HepG2 (cell line): ENCODE measurements at regions not wholly inside any gene's neighbourhood (a gene's known extent, or its start where the extent isn't known, plus 50 kb on each side); places are given as distances from the start of the nearest gene placed in this dataset.

ENCODE experiments used
- CBX5 ChIP-seq: sonication (generic); formaldehyde crosslinking; IDR thresholded peaks from 2 replicates; pipeline ENCODE4 v1.4.0; 2020; ENCODE audit warnings: missing genetic modification reagents, borderline replicate concordance
- GATA4 ChIP-seq: sonication (generic); IDR thresholded peaks from 2 replicates; pipeline ENCODE4 v1.6.1; 2016; ENCODE audit warnings: antibody characterized with exemption, low read depth, borderline replicate concordance
- HMGA1 ChIP-seq: sonication (generic); formaldehyde crosslinking; conservative IDR thresholded peaks from 2 replicates; pipeline ENCODE4 v1.4.0; 2020; ENCODE audit warnings: missing genetic modification reagents
- KLF11 ChIP-seq: IDR thresholded peaks from 2 replicates; pipeline ENCODE4 v1.6.1; 2016; ENCODE audit warnings: missing compliant biosample characterization
- RAD51 ChIP-seq: fragments of 450-650 bp; IDR thresholded peaks from 2 replicates; pipeline ENCODE4 v1.6.1; 2016; ENCODE audit warnings: borderline replicate concordance
- TBL1XR1 ChIP-seq: fragments of 150-350 bp; IDR thresholded peaks from 2 replicates; pipeline ENCODE4 v1.6.1; 2014; ENCODE audit warnings: borderline replicate concordance, low read length; ENCODE audit not compliant: partially characterized antibody
- TOPORS ChIP-seq: sonication (generic); formaldehyde crosslinking; IDR thresholded peaks from 2 replicates; pipeline ENCODE4 v1.8.0; 2023; ENCODE audit warnings: mild to moderate bottlenecking, missing genetic modification reagents
- ZC3H13 ChIP-seq: sonication (generic); formaldehyde crosslinking; IDR thresholded peaks from 2 replicates; pipeline ENCODE4 v1.8.1; 2023; ENCODE audit warnings: mild to moderate bottlenecking, missing genetic modification reagents, moderate library complexity
- ZFP37 ChIP-seq: sonication (generic); formaldehyde crosslinking; IDR thresholded peaks from 2 replicates; pipeline ENCODE4 v1.4.0; 2020; ENCODE audit warnings: missing genetic modification reagents, borderline replicate concordance
- ZNF670 ChIP-seq: sonication (generic); formaldehyde crosslinking; IDR thresholded peaks from 2 replicates; pipeline ENCODE4 v1.8.0; 2022; ENCODE audit warnings: mild to moderate bottlenecking, missing genetic modification reagents, borderline replicate concordance
- TF ChIP-seq, protein P1 (sequence below): IDR thresholded peaks from 2 replicates; pipeline ENCODE4 v1.6.1; 2016; ENCODE audit warnings: mild to moderate bottlenecking, missing biosample characterization, missing genetic modification reagents
- TF ChIP-seq, protein P2 (sequence below): IDR thresholded peaks from 2 replicates; pipeline ENCODE4 v1.6.1; 2016; ENCODE audit warnings: mild to moderate bottlenecking
- TF ChIP-seq, protein P3 (sequence below): sonication (generic); formaldehyde crosslinking; IDR thresholded peaks from 2 replicates; pipeline ENCODE4 v1.4.0; 2020; ENCODE audit warnings: low read depth, missing genetic modification reagents
- TF ChIP-seq, protein P4 (sequence below): sonication (generic); formaldehyde crosslinking; IDR thresholded peaks from 2 replicates; pipeline ENCODE4 v1.4.0; 2020; ENCODE audit warnings: missing genetic modification reagents, low read depth, mild to moderate bottlenecking, borderline replicate concordance
- TF ChIP-seq, protein P5 (sequence below): sonication (generic); formaldehyde crosslinking; IDR thresholded peaks from 2 replicates; pipeline ENCODE4 v1.8.0; 2022; ENCODE audit warnings: missing genetic modification reagents, mild to moderate bottlenecking, borderline replicate concordance
- TF ChIP-seq, protein P6 (sequence below): IDR thresholded peaks from 2 replicates; pipeline ENCODE4 v1.6.1; 2018; ENCODE audit warnings: missing genetic modification reagents, mild to moderate bottlenecking, missing compliant biosample characterization

DNA sequence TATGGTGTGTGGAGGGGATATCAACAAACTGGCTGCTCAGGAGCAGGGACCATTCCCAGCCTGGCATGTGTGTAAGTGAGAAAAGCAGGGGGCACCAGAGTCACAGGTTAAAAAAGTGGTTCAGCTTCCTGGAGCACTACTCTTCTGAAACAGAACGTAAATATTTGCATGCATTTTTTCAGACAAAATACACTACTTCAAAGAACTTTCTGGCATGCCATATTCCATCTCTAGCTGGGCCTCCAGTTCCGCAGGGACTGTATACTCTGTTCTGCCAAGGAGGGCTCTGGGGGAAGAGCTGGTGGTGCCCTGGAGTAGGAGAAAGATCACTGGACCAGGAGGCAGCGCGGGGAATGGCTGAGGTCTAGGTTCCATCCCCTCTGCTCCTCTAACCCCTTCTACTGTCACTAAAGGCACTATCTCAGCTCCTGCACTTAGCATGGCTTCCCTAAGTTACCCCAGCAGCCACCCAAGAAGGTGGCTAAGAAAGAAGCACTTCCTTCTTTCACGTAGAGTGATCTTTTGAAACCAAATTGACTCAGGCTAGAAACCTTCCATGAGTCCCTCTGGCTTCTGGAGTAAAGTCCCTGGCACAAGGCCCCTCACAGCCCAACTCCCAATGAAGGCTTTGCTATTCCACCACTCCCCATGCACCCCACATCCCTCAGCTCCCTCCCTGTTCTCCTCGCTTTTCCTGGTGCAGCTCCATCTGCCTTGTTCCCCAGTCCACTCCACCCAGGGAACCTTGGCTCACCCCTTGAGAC, 57.6 kb upstream of the CABLES1 start (continued):
- TF ChIP-seq, protein P1, sequence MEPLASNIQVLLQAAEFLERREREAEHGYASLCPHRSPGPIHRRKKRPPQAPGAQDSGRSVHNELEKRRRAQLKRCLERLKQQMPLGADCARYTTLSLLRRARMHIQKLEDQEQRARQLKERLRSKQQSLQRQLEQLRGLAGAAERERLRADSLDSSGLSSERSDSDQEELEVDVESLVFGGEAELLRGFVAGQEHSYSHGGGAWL (CRISPR knock-in tag), result no peak
- TF ChIP-seq HMGA1 (no peak), RAD51 (no peak), TBL1XR1 (no peak), KLF11 (CRISPR knock-in tag) (no peak), ZFP37 (CRISPR knock-in tag) (no peak), ZC3H13 (CRISPR knock-in tag) (no peak), ZNF670 (CRISPR knock-in tag) (no peak), TOPORS (CRISPR knock-in tag) (no peak), CBX5 (CRISPR knock-in tag) (no peak), GATA4 (no peak)
- TF ChIP-seq, protein P2, sequence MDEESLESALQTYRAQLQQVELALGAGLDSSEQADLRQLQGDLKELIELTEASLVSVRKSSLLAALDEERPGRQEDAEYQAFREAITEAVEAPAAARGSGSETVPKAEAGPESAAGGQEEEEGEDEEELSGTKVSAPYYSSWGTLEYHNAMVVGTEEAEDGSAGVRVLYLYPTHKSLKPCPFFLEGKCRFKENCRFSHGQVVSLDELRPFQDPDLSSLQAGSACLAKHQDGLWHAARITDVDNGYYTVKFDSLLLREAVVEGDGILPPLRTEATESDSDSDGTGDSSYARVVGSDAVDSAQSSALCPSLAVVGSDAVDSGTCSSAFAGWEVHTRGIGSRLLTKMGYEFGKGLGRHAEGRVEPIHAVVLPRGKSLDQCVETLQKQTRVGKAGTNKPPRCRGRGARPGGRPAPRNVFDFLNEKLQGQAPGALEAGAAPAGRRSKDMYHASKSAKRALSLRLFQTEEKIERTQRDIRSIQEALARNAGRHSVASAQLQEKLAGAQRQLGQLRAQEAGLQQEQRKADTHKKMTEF (CRISPR knock-in tag), result no peak
- TF ChIP-seq, protein P3, sequence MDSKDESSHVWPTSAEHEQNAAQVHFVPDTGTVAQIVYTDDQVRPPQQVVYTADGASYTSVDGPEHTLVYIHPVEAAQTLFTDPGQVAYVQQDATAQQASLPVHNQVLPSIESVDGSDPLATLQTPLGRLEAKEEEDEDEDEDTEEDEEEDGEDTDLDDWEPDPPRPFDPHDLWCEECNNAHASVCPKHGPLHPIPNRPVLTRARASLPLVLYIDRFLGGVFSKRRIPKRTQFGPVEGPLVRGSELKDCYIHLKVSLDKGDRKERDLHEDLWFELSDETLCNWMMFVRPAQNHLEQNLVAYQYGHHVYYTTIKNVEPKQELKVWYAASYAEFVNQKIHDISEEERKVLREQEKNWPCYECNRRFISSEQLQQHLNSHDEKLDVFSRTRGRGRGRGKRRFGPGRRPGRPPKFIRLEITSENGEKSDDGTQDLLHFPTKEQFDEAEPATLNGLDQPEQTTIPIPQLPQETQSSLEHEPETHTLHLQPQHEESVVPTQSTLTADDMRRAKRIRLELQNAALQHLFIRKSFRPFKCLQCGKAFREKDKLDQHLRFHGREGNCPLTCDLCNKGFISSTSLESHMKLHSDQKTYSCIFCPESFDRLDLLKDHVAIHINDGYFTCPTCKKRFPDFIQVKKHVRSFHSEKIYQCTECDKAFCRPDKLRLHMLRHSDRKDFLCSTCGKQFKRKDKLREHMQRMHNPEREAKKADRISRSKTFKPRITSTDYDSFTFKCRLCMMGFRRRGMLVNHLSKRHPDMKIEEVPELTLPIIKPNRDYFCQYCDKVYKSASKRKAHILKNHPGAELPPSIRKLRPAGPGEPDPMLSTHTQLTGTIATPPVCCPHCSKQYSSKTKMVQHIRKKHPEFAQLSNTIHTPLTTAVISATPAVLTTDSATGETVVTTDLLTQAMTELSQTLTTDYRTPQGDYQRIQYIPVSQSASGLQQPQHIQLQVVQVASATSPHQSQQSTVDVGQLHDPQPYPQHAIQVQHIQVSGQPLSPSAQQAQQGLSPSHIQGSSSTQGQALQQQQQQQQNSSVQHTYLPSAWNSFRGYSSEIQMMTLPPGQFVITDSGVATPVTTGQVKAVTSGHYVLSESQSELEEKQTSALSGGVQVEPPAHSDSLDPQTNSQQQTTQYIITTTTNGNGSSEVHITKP (CRISPR knock-in tag), result no peak
- TF ChIP-seq, protein P4, sequence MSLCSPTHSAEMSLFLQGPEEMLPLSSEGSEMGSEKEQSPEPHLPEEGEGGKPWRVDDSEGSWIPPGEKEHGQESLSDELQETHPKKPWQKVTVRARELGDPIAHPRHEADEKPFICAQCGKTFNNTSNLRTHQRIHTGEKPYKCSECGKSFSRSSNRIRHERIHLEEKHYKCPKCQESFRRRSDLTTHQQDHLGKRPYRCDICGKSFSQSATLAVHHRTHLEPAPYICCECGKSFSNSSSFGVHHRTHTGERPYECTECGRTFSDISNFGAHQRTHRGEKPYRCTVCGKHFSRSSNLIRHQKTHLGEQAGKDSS, result no peak
- TF ChIP-seq, protein P5, sequence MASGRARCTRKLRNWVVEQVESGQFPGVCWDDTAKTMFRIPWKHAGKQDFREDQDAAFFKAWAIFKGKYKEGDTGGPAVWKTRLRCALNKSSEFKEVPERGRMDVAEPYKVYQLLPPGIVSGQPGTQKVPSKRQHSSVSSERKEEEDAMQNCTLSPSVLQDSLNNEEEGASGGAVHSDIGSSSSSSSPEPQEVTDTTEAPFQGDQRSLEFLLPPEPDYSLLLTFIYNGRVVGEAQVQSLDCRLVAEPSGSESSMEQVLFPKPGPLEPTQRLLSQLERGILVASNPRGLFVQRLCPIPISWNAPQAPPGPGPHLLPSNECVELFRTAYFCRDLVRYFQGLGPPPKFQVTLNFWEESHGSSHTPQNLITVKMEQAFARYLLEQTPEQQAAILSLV (CRISPR knock-in tag), result no peak
- TF ChIP-seq, protein P6, sequence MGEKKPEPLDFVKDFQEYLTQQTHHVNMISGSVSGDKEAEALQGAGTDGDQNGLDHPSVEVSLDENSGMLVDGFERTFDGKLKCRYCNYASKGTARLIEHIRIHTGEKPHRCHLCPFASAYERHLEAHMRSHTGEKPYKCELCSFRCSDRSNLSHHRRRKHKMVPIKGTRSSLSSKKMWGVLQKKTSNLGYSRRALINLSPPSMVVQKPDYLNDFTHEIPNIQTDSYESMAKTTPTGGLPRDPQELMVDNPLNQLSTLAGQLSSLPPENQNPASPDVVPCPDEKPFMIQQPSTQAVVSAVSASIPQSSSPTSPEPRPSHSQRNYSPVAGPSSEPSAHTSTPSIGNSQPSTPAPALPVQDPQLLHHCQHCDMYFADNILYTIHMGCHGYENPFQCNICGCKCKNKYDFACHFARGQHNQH, result 0 out of 2 replicates have a peak, but pooled peaks have one; percentile 34
